EL (cell line): ENCODE measurements at regions not wholly inside any gene's neighbourhood (a gene's known extent, or its start where the extent isn't known, plus 50 kb on each side); places are given as distances from the start of the nearest gene placed in this dataset.

Experiments
- DNase-seq: peaks from one replicate; pipeline ENCODE4 v3.0.0-alpha.2; 2016

DNA sequence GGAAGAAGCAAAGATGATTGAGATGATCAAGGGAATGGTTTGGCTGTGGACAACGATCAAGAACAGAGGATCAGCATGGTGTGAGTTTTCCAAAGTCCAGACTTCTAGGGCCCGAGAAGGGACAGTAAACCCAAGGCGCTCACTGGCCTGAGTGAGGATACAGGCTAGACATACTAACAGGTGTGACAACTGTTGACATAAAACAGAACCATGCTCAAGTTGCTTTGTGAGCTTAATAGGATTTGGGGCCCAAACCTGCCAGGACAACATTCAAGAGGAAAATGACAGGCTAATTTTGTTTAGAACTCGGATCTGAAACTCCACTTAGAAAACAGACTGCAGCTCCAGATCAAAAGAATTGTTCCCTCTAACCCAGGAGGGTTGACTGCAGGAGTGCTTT is 68.1 kb upstream of the ACKR3 start:
- DNase-seq = no peak

DNA sequence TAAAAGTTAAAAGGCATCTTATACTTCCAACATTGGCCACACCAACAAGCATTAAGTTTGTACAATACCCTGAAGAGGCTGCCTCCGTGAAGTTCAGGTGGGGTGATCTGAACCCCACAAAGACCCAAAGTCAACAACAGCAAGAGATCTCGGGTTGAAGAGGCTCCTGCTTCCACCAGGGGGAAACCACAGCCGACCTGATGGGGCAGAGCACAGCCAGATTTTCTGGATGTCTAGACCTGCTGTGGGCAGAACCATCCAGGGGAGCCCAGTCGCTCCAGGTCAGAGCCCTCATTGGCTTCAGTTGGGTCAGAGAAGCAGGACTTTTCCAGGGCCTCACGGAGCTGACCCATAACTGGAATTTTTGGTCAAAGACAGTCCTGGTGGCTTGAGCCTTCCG is 66.5 kb upstream of the ACKR3 start:
- DNase-seq = no peak

DNA sequence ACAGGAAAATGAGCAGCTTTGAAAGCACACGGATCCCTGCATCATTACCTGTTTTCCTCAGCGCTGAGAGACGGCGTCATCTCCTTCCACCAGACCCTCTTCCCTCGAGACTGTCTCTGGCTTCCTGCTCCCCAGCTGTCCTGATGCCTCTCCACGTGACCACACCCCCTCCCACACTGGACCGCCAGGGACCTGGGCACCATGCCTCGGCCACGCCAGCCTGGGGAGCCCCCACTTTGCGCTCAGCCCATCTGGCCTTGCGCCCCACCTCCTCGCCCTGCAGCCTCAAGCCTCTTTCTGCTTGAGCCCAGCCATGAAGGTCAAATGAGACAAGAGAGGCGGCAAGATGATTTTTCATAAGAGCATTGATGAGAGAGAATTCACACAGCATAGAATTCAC is 66.0 kb upstream of the ACKR3 start:
- no peak for DNase-seq

DNA sequence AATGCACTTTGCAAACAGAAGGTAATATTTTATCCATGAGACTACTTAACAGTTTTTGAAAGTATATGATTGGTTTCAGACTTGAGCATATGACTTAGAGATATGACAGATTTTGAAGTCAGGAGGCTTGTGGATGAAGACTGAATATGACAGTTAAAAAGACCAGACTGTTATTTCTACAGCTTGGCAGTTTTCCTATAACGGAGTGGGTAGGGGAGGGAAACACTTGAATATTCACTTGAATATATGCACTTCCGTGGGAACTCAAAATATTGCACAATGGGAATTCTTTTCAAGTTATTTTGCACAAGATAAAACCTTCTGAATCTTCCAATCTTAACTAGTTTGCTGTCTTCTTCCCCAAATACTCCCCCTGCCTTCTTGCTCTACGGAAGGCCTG is 64.6 kb upstream of the ACKR3 start:
- no peak for DNase-seq

DNA sequence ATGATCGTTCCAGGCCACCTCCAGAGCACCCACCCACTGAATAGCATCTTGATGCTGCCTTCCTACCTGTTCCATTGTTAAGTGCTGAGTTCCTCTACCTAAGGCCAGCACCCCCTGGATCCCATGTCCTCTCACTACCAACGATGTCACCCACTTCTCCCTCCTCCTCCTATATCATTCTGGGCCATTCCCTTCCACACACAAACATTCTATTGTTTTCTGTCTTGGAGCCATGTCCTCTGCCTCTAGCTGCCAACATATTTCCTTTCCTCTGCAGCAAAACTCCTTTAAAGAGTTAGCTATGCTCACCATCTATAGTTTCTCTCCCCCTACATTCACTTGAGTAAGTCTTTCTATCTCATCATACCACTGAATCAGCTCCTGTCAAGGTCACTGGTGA is 64.0 kb upstream of the ACKR3 start:
- DNase-seq = no peak

DNA sequence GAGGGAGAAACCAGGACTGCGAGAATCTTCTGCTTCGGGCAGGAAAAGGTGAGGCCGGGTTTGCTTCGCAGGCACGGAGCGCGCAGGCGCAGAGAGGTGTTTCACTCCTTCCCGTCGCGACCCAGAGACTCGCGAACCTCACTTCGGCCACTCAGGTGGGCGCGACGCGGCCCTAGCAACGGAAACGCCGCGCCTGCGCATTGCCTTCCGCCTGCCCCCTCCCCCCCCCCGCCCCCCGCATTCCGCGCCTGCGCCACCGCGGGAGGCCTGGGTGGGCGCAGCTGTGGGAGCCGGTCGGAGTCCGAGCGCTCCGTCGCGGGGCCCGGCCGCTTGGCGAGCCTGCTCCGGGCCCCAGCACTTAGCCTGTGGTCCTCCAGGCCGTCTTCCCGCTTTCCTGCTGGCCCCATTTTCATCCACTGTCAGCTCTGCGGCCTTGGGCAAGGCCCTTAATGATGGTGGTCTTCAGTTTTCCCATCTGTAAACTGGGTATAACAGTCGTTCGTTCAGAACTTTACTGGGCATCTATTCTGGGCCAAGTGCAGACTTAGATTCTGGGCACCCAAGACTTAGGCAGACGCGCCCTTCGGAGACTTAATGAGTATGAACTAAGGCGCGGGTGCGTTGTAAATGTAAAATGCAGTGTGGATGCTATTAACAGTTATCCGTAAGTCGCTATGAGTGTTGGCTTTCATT is 62.1 kb upstream of the ACKR3 start:
- peak; percentile 11 for DNase-seq

DNA sequence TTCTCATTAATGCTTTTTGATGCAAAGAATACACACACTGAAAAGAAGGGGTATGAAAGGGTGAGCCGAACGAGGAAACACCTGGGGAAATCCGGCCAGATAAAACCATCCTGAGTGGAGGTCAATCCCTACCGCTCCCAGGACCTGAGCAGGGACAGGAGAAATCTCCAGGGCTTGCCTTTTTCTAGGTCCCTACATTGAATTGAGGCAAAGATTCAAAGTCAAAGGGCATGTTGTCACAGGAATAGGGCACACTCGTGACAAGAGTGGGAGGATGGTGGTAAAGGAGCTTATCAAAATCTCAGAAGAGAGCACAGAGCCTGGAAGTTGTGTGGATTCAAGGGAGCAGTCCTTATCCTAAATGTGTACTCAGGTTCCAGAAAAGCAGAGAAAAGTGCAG is 61.2 kb upstream of the ACKR3 start:
- no peak for DNase-seq

DNA sequence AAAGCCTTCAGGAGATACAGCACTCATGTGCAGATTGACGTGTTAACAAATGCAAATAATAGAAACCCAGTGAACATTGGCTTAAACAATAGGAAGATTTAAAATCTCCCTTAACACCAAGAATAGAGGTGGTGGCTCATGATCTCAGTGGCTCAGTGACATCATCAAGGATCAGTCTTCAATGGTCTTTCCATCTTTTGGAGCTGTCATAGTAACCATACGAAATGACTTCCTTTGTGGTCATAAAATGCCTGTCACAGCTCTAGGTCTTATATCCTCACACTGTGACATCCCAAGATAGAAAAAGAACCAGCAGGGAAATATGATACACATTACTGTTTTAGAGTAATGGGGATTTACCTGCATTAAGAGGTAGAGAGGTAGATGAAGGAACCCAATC is 59.6 kb upstream of the ACKR3 start:
- DNase-seq = no peak

DNA sequence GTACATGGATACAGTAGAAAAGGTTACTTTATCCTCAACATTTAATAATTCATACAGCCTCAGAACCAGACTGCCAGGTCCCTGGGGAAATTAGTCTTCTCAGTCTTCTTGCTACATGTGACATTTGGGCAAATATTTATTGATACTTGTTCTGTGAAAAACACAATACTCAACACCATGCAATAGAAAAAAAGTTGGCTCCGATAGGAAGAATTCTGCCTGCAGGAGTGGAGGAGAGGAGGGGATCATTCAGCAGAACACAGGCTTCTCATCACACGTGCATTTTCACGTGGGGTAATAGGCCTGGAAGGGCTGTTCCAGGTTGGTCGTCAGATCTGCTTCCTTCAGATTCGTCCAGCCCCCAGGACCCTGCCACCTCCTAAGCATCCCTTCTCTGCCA is 58.4 kb upstream of the ACKR3 start:
- DNase-seq = no peak

DNA sequence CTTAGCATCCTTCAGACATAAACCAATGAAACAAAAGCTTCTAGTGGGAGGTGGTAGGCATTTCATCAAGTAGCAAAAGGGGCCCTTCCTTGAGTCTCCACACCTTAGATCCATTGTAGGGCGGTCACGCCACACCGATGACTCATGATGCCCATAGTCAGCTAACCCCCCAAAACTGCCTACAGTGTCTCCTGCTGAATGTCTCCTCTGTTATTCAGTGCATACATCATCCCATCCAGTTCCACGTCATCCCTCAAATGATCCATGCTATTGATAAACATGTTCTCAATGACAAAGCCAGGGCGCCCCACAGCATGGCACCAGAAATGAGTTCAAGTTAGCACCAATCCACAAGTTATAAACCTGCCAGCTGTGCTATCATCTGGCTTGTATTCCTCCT is 57.4 kb upstream of the ACKR3 start:
- DNase-seq = no peak

DNA sequence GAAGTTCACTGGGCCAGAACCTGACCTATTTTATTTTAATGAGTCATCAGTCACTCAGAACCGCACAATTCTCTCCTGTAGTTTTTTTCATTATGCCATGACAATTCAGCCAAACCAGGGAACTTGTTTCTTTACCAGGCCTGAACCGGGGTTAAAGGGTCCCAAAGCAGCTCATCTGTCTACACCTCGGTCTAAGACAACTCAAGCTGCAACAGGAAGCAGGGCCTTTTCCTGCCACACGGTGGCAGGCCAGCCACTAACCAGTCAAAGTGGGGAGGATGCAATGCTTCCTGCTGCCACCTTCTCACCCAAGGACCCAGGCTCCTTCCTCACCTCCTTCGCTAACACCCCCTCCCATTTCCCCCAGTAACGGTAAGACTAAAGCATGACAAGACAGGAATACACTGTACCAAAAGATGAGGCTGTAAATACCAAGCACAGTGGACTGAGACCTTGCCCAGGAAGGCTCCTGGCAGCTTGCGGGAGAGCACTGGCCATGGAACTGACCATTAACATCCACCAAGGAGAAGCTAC is 56.7 kb upstream of the ACKR3 start:
- DNase-seq = peak; percentile 37

DNA sequence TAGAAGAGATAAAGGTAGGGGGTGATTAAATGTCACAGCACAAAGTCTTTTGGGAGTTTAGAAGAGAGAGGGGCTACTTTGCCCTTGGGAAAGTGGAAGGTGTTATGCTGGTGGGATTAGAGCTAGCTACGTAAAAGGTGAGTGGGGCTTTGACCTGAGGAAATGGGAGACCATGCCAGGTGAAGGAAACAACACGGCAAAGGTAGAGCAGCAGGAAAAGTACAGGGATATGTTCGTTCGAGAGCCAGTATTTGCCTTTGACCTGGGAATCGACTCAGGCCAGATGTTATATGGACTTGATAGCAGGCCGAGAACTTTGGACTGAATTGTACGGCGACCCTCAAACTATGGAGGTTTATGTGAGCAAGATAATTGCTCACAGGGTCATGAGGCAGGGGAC is 55.7 kb upstream of the ACKR3 start:
- DNase-seq = no peak

DNA sequence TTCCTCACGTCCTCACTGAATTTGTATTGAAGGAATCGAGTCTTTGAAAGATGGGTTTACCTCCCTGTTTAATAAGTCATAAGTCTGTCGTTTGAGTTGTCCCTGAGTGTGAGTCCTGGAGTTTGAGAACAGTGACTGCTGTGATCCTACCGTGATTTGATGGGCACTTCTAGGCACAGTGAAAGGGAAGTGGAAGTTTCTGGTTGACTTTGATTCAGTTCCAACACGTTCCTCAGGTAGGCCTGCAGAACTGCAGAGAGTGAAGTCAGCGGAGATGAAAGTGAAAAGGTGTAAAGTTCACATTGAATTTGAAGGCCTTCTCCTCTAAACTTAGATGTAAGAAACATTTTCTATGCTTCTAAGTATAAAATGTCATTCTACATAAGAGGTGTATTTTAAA is 52.9 kb upstream of the ACKR3 start:
- DNase-seq = no peak

DNA sequence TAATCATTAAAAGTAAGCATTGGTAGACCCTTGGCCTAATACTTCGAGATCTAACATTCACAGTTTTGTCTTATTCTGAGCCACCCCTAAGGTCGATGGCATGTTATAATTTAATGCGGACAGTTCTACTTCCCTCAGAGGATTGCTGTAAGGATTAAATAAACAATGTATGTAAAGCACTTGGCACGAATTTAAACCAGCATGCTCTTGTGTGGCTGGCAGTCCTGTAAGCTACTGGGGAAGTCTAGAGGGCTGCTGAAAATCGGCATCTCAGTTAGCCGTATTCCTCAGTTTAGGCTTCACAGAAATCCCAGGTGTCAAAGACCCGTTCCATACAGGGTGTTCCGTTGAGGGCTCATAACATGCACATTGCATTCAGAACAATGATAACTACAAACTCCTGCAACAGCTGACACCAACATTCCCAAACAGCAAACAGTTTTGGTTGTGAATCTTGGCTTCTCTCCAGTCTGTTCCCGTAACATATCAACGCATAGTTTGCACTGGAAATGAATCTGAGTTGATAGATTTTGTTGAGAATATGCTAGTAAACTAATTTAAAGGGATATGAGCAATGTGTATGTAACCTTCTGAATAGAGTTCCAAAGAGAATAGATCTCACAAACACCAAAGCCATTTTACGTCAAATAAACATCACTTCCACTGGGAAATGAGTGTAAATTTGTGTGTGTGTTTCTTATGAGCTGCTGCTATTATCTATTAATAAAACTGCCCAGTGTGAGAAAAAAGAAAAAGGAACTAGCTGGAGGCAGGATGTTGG is 52.2 kb upstream of the ACKR3 start:
- no peak for DNase-seq
